ENCODE measurements at regions not wholly inside any gene's neighbourhood (a gene's known extent, or its start where the extent isn't known, plus 50 kb on each side); places are given as distances from the start of the nearest gene placed in this dataset.
"Not testable (repeated sequence)": the region's sequence is repeated elsewhere in the genome, so short reads cannot be mapped to it uniquely, and the experiment has no call there.

DNA sequence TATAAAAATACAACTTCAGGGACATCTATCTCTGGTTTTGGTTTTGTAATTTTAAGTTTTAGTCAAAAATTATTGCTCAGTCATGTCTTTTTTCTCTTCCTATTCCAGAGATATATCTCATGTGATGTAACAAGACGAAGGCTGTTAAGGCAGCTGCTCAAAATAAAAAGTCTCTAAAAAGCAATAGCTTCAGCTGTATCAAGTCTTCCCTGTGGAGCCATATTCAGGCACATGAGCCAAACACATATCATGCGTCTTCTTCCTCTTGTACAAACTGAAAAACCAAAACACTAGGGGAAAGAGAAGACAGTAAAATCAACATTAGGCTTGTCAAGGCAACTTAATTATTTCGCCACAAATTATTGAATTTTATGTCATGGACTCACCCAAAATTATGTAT, 240.7 kb downstream of the NRIP1 start:
- Mint-ChIP-seq H3K9me3 (no peaks in the 10 kb centered on the region), H3K27me3 (ENCODE audit: low read depth in 2 of 2) (no peaks in the 10 kb centered on the region), H3K4me3 (no peak overlapping the region), H3K4me1 (no peaks in the 10 kb centered on the region), H3K36me3 (no peaks in the 10 kb centered on the region), H3K27ac (no peak overlapping the region)
- H3K9me3 ChIP-seq (ENCODE audit: control insufficient read depth, insufficient read depth, low read length), result no peaks in the 10 kb centered on the region
- intact Hi-C loops (cut with micrococcal nuclease), result no loop called here
- no peak for DNase-seq
- H3K4me3 ChIP-seq (ENCODE audit: low read length), result no peak overlapping the region
- no peak overlapping the region for H3K27ac ChIP-seq (ENCODE audit: low read length)
- no peaks in the 10 kb centered on the region for H3K4me1 ChIP-seq (ENCODE audit: control insufficient read depth, insufficient read depth, low read length)
- ATAC-seq, result no peak
- no peaks in the 10 kb centered on the region for H3K27me3 ChIP-seq (ENCODE audit: control insufficient read depth, insufficient read depth, low read length)
- H3K36me3 ChIP-seq (ENCODE audit: control insufficient read depth, insufficient read depth, low read length), result no peaks in the 10 kb centered on the region
- WGBS (ENCODE audit: insufficient coverage), result 97% methylated on average over 2 of the region's 3 CpGs
- TF ChIP-seq, protein P1, sequence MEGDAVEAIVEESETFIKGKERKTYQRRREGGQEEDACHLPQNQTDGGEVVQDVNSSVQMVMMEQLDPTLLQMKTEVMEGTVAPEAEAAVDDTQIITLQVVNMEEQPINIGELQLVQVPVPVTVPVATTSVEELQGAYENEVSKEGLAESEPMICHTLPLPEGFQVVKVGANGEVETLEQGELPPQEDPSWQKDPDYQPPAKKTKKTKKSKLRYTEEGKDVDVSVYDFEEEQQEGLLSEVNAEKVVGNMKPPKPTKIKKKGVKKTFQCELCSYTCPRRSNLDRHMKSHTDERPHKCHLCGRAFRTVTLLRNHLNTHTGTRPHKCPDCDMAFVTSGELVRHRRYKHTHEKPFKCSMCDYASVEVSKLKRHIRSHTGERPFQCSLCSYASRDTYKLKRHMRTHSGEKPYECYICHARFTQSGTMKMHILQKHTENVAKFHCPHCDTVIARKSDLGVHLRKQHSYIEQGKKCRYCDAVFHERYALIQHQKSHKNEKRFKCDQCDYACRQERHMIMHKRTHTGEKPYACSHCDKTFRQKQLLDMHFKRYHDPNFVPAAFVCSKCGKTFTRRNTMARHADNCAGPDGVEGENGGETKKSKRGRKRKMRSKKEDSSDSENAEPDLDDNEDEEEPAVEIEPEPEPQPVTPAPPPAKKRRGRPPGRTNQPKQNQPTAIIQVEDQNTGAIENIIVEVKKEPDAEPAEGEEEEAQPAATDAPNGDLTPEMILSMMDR (IDR thresholded peaks at IDR 0.05), result no peak

DNA sequence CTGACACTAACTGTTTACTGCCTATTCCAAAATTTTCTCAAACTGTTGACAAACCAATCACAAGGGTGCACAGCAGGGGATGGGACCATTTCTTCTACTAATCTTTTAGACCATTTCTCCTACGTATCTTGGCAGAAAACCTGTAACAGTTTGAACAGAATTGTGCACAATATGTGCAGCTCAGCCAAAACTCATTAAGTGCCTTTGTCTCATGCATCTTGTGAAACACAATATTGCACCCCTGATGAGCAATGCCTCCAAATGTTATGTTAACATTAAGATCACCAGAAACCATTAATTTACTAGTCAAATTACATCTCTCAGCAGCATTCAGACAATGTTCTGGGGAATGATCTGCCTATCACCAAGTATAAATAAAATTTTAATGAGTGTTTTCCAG, 247.5 kb downstream of the NRIP1 start:
- Mint-ChIP-seq H3K4me3 (no peak overlapping the region), H3K9me3 (peaks cover 3 to 4% of the 10 kb centered on the region in 2 donors), H3K27me3 (ENCODE audit: low read depth in 2 of 2) (no peaks in the 10 kb centered on the region), H3K27ac (no peak overlapping the region), H3K4me1 (no peaks in the 10 kb centered on the region), H3K36me3 (no peaks in the 10 kb centered on the region)
- TF ChIP-seq, protein P1 (IDR thresholded peaks at IDR 0.05), result no peak
- intact Hi-C loops (cut with micrococcal nuclease), result no loop called here
- H3K9me3 ChIP-seq (ENCODE audit: control insufficient read depth, insufficient read depth, low read length), result no peaks in the 10 kb centered on the region
- H3K4me3 ChIP-seq (ENCODE audit: low read length), result no peak overlapping the region
- no peak overlapping the region for H3K27ac ChIP-seq (ENCODE audit: low read length)
- DNase-seq (no peak), ATAC-seq (no peak)
- 91% methylated on average over 1 of the region's 1 CpG for WGBS (ENCODE audit: insufficient coverage)
- no peaks in the 10 kb centered on the region for H3K4me1 ChIP-seq (ENCODE audit: control insufficient read depth, insufficient read depth, low read length)
- no peaks in the 10 kb centered on the region for H3K36me3 ChIP-seq (ENCODE audit: control insufficient read depth, insufficient read depth, low read length)
- H3K27me3 ChIP-seq (ENCODE audit: control insufficient read depth, insufficient read depth, low read length), result no peaks in the 10 kb centered on the region

DNA sequence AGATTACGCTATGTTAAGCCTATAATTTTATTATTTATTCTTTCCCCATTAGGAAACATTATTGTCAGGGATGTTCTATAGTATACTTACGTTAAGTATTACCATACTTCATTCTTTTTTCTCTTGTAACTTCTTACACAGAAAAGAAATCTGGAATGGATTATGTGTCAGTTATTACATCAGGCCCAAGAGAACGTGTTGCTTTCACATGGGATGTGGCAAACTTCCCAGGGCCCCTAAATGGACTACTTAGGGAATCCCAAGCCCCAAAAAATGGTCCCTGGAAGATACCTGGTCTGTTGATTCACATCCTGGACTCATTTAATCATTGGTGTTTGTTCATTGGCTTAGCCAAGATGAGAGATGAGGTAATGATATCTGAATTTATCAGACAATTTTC, 249.8 kb downstream of the NRIP1 start:
- Mint-ChIP-seq H3K27me3 (ENCODE audit: low read depth in 2 of 2) (no peaks in the 10 kb centered on the region), H3K4me3 (no peak overlapping the region), H3K27ac (no peak overlapping the region), H3K36me3 (no peaks in the 10 kb centered on the region), H3K9me3 (peaks cover 8 to 9% of the 10 kb centered on the region in 2 donors), H3K4me1 (no peaks in the 10 kb centered on the region)
- Histone ChIP-seq H3K36me3 (ENCODE audit: control insufficient read depth, insufficient read depth, low read length) (no peaks in the 10 kb centered on the region), H3K27me3 (ENCODE audit: control insufficient read depth, insufficient read depth, low read length) (no peaks in the 10 kb centered on the region), H3K9me3 (ENCODE audit: control insufficient read depth, insufficient read depth, low read length) (no peaks in the 10 kb centered on the region), H3K27ac (ENCODE audit: low read length) (no peak overlapping the region), H3K4me3 (ENCODE audit: low read length) (no peak overlapping the region), H3K4me1 (ENCODE audit: control insufficient read depth, insufficient read depth, low read length) (no peaks in the 10 kb centered on the region)
- intact Hi-C loops (cut with micrococcal nuclease), result no loop called here
- ATAC-seq (no peak), DNase-seq (no peak)
- 61% methylated on average over 1 of the region's 3 CpGs for WGBS (ENCODE audit: insufficient coverage)
- TF ChIP-seq, protein P1 (IDR thresholded peaks at IDR 0.05), result no peak

DNA sequence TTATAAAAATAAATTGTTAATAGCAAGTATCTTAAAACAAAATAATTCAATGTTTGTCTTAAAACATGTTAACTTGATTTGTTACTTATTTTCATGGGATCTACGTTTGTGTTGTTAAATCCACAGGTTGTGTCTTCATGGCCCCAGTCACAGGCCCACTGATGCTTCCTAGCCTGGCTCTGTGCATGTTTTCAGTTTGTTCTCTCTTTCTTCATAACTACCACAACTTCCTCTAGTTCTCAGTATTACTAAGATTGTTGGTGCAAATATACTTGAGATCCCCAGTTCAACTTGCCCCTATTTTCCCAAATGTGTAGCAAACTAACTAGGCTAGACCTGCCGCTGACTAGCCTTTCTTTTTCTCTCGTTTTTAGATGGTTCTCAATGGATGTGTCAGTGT, 250.5 kb downstream of the NRIP1 start:
- Mint-ChIP-seq H3K4me3 (no peak overlapping the region), H3K4me1 (no peaks in the 10 kb centered on the region), H3K9me3 (peaks cover 8 to 9% of the 10 kb centered on the region in 2 donors), H3K27me3 (ENCODE audit: low read depth in 2 of 2) (no peaks in the 10 kb centered on the region), H3K36me3 (no peaks in the 10 kb centered on the region), H3K27ac (no peak overlapping the region)
- 80% methylated on average over 2 of the region's 3 CpGs for WGBS (ENCODE audit: insufficient coverage)
- H3K27ac ChIP-seq (ENCODE audit: low read length), result no peak overlapping the region
- no peaks in the 10 kb centered on the region for H3K4me1 ChIP-seq (ENCODE audit: control insufficient read depth, insufficient read depth, low read length)
- no peaks in the 10 kb centered on the region for H3K27me3 ChIP-seq (ENCODE audit: control insufficient read depth, insufficient read depth, low read length)
- no peak for DNase-seq
- intact Hi-C loops (cut with micrococcal nuclease), result no loop called here
- TF ChIP-seq, protein P1 (IDR thresholded peaks at IDR 0.05), result no peak
- H3K36me3 ChIP-seq (ENCODE audit: control insufficient read depth, insufficient read depth, low read length), result no peaks in the 10 kb centered on the region
- H3K9me3 ChIP-seq (ENCODE audit: control insufficient read depth, insufficient read depth, low read length), result no peaks in the 10 kb centered on the region
- no peak for ATAC-seq
- no peak overlapping the region for H3K4me3 ChIP-seq (ENCODE audit: low read length)

DNA sequence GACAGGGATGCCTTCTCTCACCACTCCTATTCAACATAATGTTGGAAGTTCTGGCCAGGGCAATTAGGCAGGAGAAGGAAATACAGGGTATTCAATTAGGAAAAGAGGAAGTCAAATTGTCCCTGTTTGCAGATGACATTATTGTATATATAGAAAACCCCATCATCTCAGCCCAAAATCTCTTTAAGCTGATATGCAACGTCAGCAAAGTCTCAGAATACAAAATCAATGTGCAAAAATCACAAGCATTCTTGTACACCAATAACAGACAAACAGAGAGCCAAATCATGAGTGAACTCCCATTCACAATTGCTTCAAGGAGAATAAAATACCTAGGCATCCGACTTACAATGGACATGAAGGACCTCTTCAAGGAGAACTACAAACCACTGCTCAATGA, 258.1 kb upstream of the SAMSN1 start:
- intact Hi-C loops (cut with micrococcal nuclease); H3K4me3 Mint-ChIP-seq; H3K4me1 Mint-ChIP-seq; H3K9me3 ChIP-seq (ENCODE audit: control insufficient read depth, insufficient read depth, low read length); H3K27ac ChIP-seq (ENCODE audit: low read length); H3K4me1 ChIP-seq (ENCODE audit: control insufficient read depth, insufficient read depth, low read length); H3K9me3 Mint-ChIP-seq; H3K27me3 ChIP-seq (ENCODE audit: control insufficient read depth, insufficient read depth, low read length); H3K36me3 Mint-ChIP-seq; H3K27ac Mint-ChIP-seq; H3K36me3 ChIP-seq (ENCODE audit: control insufficient read depth, insufficient read depth, low read length); H3K4me3 ChIP-seq (ENCODE audit: low read length); DNase-seq; ATAC-seq; H3K27me3 Mint-ChIP-seq (ENCODE audit: low read depth in 2 of 2): not testable (repeated sequence)
- 67% methylated on average over 1 of the region's 2 CpGs for WGBS (ENCODE audit: insufficient coverage)
